T-cell (primary cell): ENCODE measurements at regions not wholly inside any gene's neighbourhood (a gene's known extent, or its start where the extent isn't known, plus 50 kb on each side); places are given as distances from the start of the nearest gene placed in this dataset.

ENCODE experiments used
- ATAC-seq, 4 experiments: fragments of 200-7000 bp in 3 of 4; fragments of 150-1000 bp in 1 of 4; cut with Tn5 transposase; replicated peaks in 1 of 4; 1 replicate in 3 of 4; 2 replicates in 1 of 4; pipeline ENCODE4 v1.10.0; 2021; ENCODE audit warnings: moderate library complexity in 3 of 4, mild to moderate bottlenecking in 2 of 4, moderate number of reproducible peaks in 1 of 4
- CTCF ChIA-PET, 2 donors: fragments of 300-600 bp; sonication (Branson Sonifier 250); formaldehyde crosslinking; loops; one replicate each; lab custom pipeline; 2022; ENCODE audit warnings: antibody characterized with exemption in 2 of 2; lab: Charles Lee
- POLR2A ChIA-PET, 2 donors: fragments of 300-600 bp; sonication (Branson Sonifier 250); formaldehyde crosslinking; loops; one replicate each; lab custom pipeline; 2022; ENCODE audit warnings: antibody characterized with exemption in 2 of 2; lab: Charles Lee
- DNase-seq, 35 experiments: peaks; one replicate each; pipeline versions ENCODE4 v3.0.0 to v3.0.0-alpha.2; 2013 to 2023
- H3K27ac ChIP-seq: one replicate; pipeline ENCODE4 v1.5.1; 2013; ENCODE audit warnings: low read length
- H3K27me3 ChIP-seq, 2 experiments: replicated peaks in 1 of 2; 1 replicate in 1 of 2; 2 replicates in 1 of 2; pipeline versions ENCODE4 v1.6.1 to v1.7.0; 2013; ENCODE audit warnings: low read length in 1 of 2, mixed read lengths in 1 of 2; ENCODE audit not compliant: control insufficient read depth in 2 of 2, insufficient read depth in 2 of 2; ENCODE audit errors: extremely low read depth in 1 of 2
- H3K36me3 ChIP-seq, 2 donors: 1 replicate in 1 of 2; 2 replicates in 1 of 2; pipeline versions ENCODE4 v1.6.1 to v1.7.0; 2013; ENCODE audit warnings: low read length in 1 of 2; ENCODE audit not compliant: control insufficient read depth in 2 of 2, insufficient read depth in 1 of 2; ENCODE audit errors: extremely low read depth in 1 of 2
- H3K4me1 ChIP-seq, 2 experiments: 1 replicate in 1 of 2; 2 replicates in 1 of 2; pipeline versions ENCODE4 v1.6.1 to v1.7.0; 2013; ENCODE audit warnings: low read length in 2 of 2, mixed read lengths in 1 of 2; ENCODE audit not compliant: insufficient read depth in 2 of 2, control insufficient read depth in 1 of 2; ENCODE audit errors: extremely low read depth in 1 of 2
- H3K4me3 ChIP-seq, 2 donors: 1 replicate in 1 of 2; 2 replicates in 1 of 2; pipeline versions ENCODE4 v1.5.1 to v1.7.0; 2013; ENCODE audit warnings: mild to moderate bottlenecking in 2 of 2, low read length in 1 of 2, moderate library complexity in 1 of 2; ENCODE audit not compliant: control insufficient read depth in 1 of 2; ENCODE audit errors: extremely low read depth in 1 of 2
- H3K9me3 ChIP-seq: 2 replicates; pipeline ENCODE4 v1.7.0; 2013
- H3K27ac Mint-ChIP-seq, 2 donors: one replicate each; pipeline ENCODE4 v1.8.0; 2020 to 2021; ENCODE audit warnings: mild to moderate bottlenecking in 2 of 2, mixed read lengths in 2 of 2
- H3K27me3 Mint-ChIP-seq, 2 donors: one replicate each; pipeline ENCODE4 v1.8.0; 2021 to 2022; ENCODE audit warnings: mixed read lengths in 2 of 2
- H3K36me3 Mint-ChIP-seq: one replicate; pipeline ENCODE4 v1.8.0; 2021; ENCODE audit warnings: mixed read lengths
- H3K4me1 Mint-ChIP-seq, 3 donors: one replicate each; pipeline ENCODE4 v1.8.0; 2020 to 2022; ENCODE audit warnings: mixed read lengths in 3 of 3, mild to moderate bottlenecking in 1 of 3
- H3K4me3 Mint-ChIP-seq, 3 donors: one replicate each; pipeline ENCODE4 v1.8.0; 2020 to 2022; ENCODE audit warnings: mild to moderate bottlenecking in 3 of 3, mixed read lengths in 3 of 3, moderate library complexity in 3 of 3
- H3K9me3 Mint-ChIP-seq, 3 donors: one replicate each; pipeline ENCODE4 v1.8.0; 2020 to 2022; ENCODE audit warnings: mixed read lengths in 3 of 3
- WGBS: methylation state at CpG from one replicate; pipeline ENCODE4 v1.1.5; 2013; ENCODE audit warnings: missing lambda C conversion rate; ENCODE audit not compliant: insufficient coverage; 5-methylcytosine and 5-hydroxymethylcytosine counted together

DNA sequence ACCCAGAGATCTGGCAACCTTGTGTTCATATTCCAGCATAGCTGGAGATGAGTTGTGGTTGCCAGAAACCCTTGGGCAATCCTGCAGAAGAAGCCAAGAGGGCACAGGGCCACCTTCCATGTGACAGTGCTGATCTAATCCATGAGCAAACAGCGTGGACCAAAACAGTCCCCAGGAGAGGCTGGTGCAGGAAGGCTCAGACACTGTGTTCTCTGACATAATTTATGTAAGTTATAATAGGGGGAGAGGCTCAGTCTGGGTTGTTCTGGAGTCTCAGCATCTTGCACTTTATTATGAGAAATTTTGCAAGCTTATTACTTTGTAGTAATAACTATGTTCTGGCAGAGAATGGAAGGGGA is 273.9 kb downstream of the HAPSTR1 start:
- no peaks in the 10 kb centered on the region for H3K4me1 Mint-ChIP-seq

GRCh38 chr16:9366048-9366969 is 274.9 kb downstream of the HAPSTR1 start:
- ChIA-PET CTCF (no interaction called here), POLR2A (no interaction called here)
- H3K9me3 Mint-ChIP-seq: peaks cover 3 to 7% (median 6%) of the 10 kb centered on the region in 3 donors
- Histone ChIP-seq H3K36me3 (no peaks in the 10 kb centered on the region), H3K9me3 (no peaks in the 10 kb centered on the region), H3K27me3 (peaks cover 0 to 3% of the 10 kb centered on the region in 2 experiments), H3K4me1 (no peaks in the 10 kb centered on the region), H3K4me3 (no peak overlapping the region), H3K27ac (no peak overlapping the region)
- WGBS: 82% methylated on average over 7 of the region's 8 CpGs
- no peak for DNase-seq
- no peaks in the 10 kb centered on the region for H3K4me1 Mint-ChIP-seq
- ATAC-seq: no peak
- H3K27ac Mint-ChIP-seq: no peak overlapping the region
- H3K4me3 Mint-ChIP-seq: no peak overlapping the region
- no peaks in the 10 kb centered on the region for H3K36me3 Mint-ChIP-seq
- no peaks in the 10 kb centered on the region for H3K27me3 Mint-ChIP-seq

More for the DNA sequence above, 273.9 kb downstream of the HAPSTR1 start:
- ATAC-seq (no peak), DNase-seq (no peak)
- Histone ChIP-seq H3K4me3 (no peak overlapping the region), H3K9me3 (no peaks in the 10 kb centered on the region), H3K27ac (no peak overlapping the region), H3K4me1 (no peaks in the 10 kb centered on the region), H3K36me3 (no peaks in the 10 kb centered on the region), H3K27me3 (peaks cover 0 to 4% of the 10 kb centered on the region in 2 experiments)
- WGBS: 25% methylated on average over 1 of the region's 1 CpG
- Mint-ChIP-seq H3K4me3 (no peak overlapping the region), H3K27ac (no peak overlapping the region), H3K27me3 (no peaks in the 10 kb centered on the region), H3K9me3 (peaks cover 2 to 3% (median 3%) of the 10 kb centered on the region in 3 donors), H3K36me3 (no peaks in the 10 kb centered on the region)
- CTCF ChIA-PET: no interaction called here
- POLR2A ChIA-PET: interaction anchor here in 1 of 2 donors (0.6 kb wide), 1 partner anchor 119 kb away, joined by 5 read pairs; no protein-coding TSS in a partner anchor

- POLR2A ChIA-PET: no interaction called here
- Mint-ChIP-seq H3K4me1 (no peaks in the 10 kb centered on the region), H3K4me3 (no peak overlapping the region), H3K9me3 (peaks cover 3 to 14% (median 8%) of the 10 kb centered on the region in 3 donors), H3K27me3 (no peaks in the 10 kb centered on the region), H3K36me3 (no peaks in the 10 kb centered on the region), H3K27ac (no peak overlapping the region)
- Histone ChIP-seq H3K4me3 (no peak overlapping the region), H3K36me3 (no peaks in the 10 kb centered on the region), H3K27me3 (no peaks in the 10 kb centered on the region), H3K27ac (no peak overlapping the region), H3K9me3 (no peaks in the 10 kb centered on the region), H3K4me1 (no peaks in the 10 kb centered on the region)
- DNase-seq (no peak), ATAC-seq (no peak)
- WGBS: 57% methylated on average over 5 of the region's 9 CpGs
- CTCF ChIA-PET: no interaction called here
Measured at GRCh38 chr16:9370061-9370491, 278.6 kb downstream of the HAPSTR1 start.

- H3K27me3 ChIP-seq: no peaks in the 10 kb centered on the region
- no peak overlapping the region for H3K4me3 Mint-ChIP-seq
Measured at GRCh38 chr16:9371713-9372448, 280.4 kb downstream of the HAPSTR1 start.

DNA sequence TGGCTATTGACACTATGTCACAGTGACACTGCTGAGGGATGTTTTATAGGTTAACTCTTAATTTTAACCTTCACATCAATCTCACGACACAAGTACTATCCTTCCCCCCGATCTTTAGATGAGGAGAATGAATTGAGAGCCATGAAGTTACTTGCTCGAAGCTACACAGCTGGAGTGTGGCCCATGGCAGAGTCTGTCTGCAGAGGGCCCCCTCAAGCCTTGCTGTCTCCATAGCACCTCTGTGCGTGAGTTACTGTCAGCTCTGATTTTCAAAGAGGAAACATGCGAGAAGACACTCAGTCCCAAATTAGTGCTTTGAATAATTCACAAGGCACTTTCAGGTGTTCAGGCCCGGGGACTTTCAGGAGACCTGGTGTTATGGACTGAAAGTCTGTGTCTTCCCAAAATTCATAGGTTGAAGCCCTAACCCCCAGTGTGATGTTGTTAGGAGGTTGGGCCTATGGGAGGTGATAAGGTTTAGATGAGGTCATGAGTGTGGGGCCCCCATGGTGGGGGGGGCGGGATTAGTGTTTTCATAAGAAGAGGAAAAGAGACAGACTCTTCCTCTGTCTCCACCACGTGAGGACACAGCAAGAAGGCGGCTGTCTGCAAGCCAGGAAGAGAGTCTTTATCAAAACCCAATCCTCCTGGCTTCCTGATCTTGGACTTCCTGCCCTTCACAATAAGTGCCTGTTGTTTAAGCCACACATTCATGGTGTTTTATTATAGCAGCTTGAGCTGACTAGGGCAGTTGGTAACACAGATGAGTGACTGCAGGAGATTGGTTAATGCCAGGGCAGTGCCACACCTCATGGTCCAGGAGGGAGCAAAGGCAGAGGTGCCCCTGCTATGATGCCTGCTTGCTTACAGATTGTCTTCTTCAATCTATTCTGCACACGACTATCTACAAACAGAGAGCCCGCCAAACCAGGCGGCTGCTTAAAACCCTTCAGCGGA is 281.8 kb downstream of the HAPSTR1 start:
- ATAC-seq (no peak), DNase-seq (no peak)
- ChIA-PET POLR2A (no interaction called here), CTCF (no interaction called here)
- H3K27ac Mint-ChIP-seq: no peak overlapping the region
- H3K27me3 Mint-ChIP-seq: peaks cover 0 to 12% of the 10 kb centered on the region in 2 donors
- Histone ChIP-seq H3K27ac (no peak overlapping the region), H3K4me1 (no peaks in the 10 kb centered on the region), H3K9me3 (no peaks in the 10 kb centered on the region), H3K4me3 (no peak overlapping the region), H3K36me3 (no peaks in the 10 kb centered on the region), H3K27me3 (no peaks in the 10 kb centered on the region)
- no peak overlapping the region for H3K4me3 Mint-ChIP-seq
- 53% methylated on average over 4 of the region's 13 CpGs for WGBS
- H3K36me3 Mint-ChIP-seq: no peaks in the 10 kb centered on the region
- peaks cover under 1 to 20% (median 8%) of the 10 kb centered on the region in 3 donors for H3K9me3 Mint-ChIP-seq
- no peaks in the 10 kb centered on the region for H3K4me1 Mint-ChIP-seq

More at GRCh38 chr16:9371713-9372448, 280.4 kb downstream of the HAPSTR1 start:
- CTCF ChIA-PET: no interaction called here
- Histone ChIP-seq H3K9me3 (no peaks in the 10 kb centered on the region), H3K36me3 (no peaks in the 10 kb centered on the region), H3K4me3 (no peak overlapping the region), H3K4me1 (no peaks in the 10 kb centered on the region), H3K27ac (no peak overlapping the region)
- Mint-ChIP-seq H3K27me3 (peaks cover 0 to 1% of the 10 kb centered on the region in 2 donors), H3K9me3 (peaks cover 3 to 15% (median 8%) of the 10 kb centered on the region in 3 donors), H3K36me3 (no peaks in the 10 kb centered on the region), H3K27ac (no peak overlapping the region), H3K4me1 (no peaks in the 10 kb centered on the region)
- WGBS: 60% methylated on average over 4 of the region's 8 CpGs
- ATAC-seq (no peak), DNase-seq (no peak)
- POLR2A ChIA-PET: no interaction called here

DNA sequence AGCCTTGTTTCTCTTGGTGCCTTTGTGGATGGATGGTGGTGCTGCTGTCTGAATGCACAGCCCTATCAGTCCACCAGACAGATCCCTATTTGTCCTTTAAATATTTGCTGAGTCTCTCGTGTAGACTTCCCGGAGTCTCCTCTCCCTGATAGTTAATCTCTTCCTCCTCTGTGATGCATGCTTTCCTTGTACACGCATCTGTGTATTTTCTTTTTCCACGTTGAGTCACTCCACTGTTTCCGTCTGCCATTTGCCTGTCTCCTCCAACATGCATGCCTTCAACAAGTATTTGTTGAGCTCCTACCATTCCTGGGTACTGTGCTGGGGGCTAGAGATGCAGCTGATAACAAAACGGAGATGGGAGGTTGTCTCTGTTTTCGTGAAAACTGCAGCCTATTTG is 282.6 kb downstream of the HAPSTR1 start:
- H3K9me3 ChIP-seq: no peaks in the 10 kb centered on the region
- Mint-ChIP-seq H3K36me3 (no peaks in the 10 kb centered on the region), H3K9me3 (peaks cover 0 to 20% (median 8%) of the 10 kb centered on the region in 3 donors), H3K4me3 (no peak overlapping the region), H3K27me3 (peaks cover 5 to 12% of the 10 kb centered on the region in 2 donors), H3K27ac (no peak overlapping the region), H3K4me1 (no peaks in the 10 kb centered on the region)
- DNase-seq (no peak), ATAC-seq (no peak)
- no peak overlapping the region for H3K27ac ChIP-seq
- no peaks in the 10 kb centered on the region for H3K36me3 ChIP-seq
- no peaks in the 10 kb centered on the region for H3K27me3 ChIP-seq
- H3K4me3 ChIP-seq: no peak overlapping the region
- ChIA-PET POLR2A (no interaction called here), CTCF (no interaction called here)
- no CpG with 5 or more reads among the region's 7 CpGs for WGBS
- H3K4me1 ChIP-seq: no peaks in the 10 kb centered on the region
